ENCODE measurements at regions not wholly inside any gene's neighbourhood (a gene's known extent, or its start where the extent isn't known, plus 50 kb on each side); places are given as distances from the start of the nearest gene placed in this dataset.
A peak's percentile ranks its signal among the peaks of the same experiment; 100 is the strongest.

GRCh38 chr17:12522743-12523183 lies 142.9 kb upstream of the MYOCD start:
- peak; percentile 40 to 61 for ATAC-seq
- DNase-seq = no peak
- no peaks in the 10 kb centered on the region for H3K4me1 ChIP-seq

GRCh38 chr17:12523244-12523643 lies 142.4 kb upstream of the MYOCD start:
- TF ChIP-seq CTCF (IDR thresholded peaks at IDR 0.05) = no peak
- no peaks in the 10 kb centered on the region for H3K36me3 ChIP-seq
- no peaks in the 10 kb centered on the region for H3K9me3 ChIP-seq
- no peaks in the 10 kb centered on the region for H3K27me3 ChIP-seq (ENCODE audit: low read depth)
- intact Hi-C loops (cut with DNase I) = no loop called here
- no peak overlapping the region for H3K4me3 ChIP-seq
- ATAC-seq = no peak
- H3K4me1 ChIP-seq = no peaks in the 10 kb centered on the region
- DNase-seq = no peak
- H3K27ac ChIP-seq = no peak overlapping the region

More at GRCh38 chr17:12522743-12523183, 142.9 kb upstream of the MYOCD start:
- intact Hi-C loops (cut with DNase I) = no loop called here
- no peaks in the 10 kb centered on the region for H3K9me3 ChIP-seq
- H3K27me3 ChIP-seq (ENCODE audit: low read depth) = no peaks in the 10 kb centered on the region
- H3K36me3 ChIP-seq = no peaks in the 10 kb centered on the region
- no peak for TF ChIP-seq CTCF (IDR thresholded peaks at IDR 0.05)
- H3K27ac ChIP-seq = no peak overlapping the region
- H3K4me3 ChIP-seq = no peak overlapping the region

- Histone ChIP-seq H3K4me3 (no peak overlapping the region), H3K36me3 (no peaks in the 10 kb centered on the region), H3K27me3 (ENCODE audit: low read depth) (no peaks in the 10 kb centered on the region), H3K27ac (no peak overlapping the region), H3K4me1 (no peaks in the 10 kb centered on the region), H3K9me3 (no peaks in the 10 kb centered on the region)
- DNase-seq = no peak
- ATAC-seq = no peak
- TF ChIP-seq CTCF (IDR thresholded peaks at IDR 0.05) = no peak
- intact Hi-C loops (cut with DNase I) = no loop called here
Measured at GRCh38 chr17:12528036-12528435, 137.7 kb upstream of the MYOCD start.

- H3K27me3 ChIP-seq (ENCODE audit: low read depth) = no peaks in the 10 kb centered on the region
- H3K4me1 ChIP-seq = no peaks in the 10 kb centered on the region
- TF ChIP-seq CTCF (IDR thresholded peaks at IDR 0.05) = no peak
- H3K27ac ChIP-seq = no peak overlapping the region
- ATAC-seq (no peak), DNase-seq (no peak)
- intact Hi-C loops (cut with DNase I) = no loop called here
- H3K36me3 ChIP-seq = no peaks in the 10 kb centered on the region
- H3K4me3 ChIP-seq = no peak overlapping the region
- H3K9me3 ChIP-seq = no peaks in the 10 kb centered on the region
Measured at GRCh38 chr17:12530161-12530560, 135.5 kb upstream of the MYOCD start.

- ATAC-seq (peak; percentile 86 to 94), DNase-seq (no peak)
- no peak overlapping the region for H3K4me3 ChIP-seq
- no peak for TF ChIP-seq CTCF (IDR thresholded peaks at IDR 0.05)
- H3K9me3 ChIP-seq = no peaks in the 10 kb centered on the region
- no peaks in the 10 kb centered on the region for H3K27me3 ChIP-seq (ENCODE audit: low read depth)
- no peak overlapping the region for H3K27ac ChIP-seq
- no peaks in the 10 kb centered on the region for H3K4me1 ChIP-seq
- no peaks in the 10 kb centered on the region for H3K36me3 ChIP-seq
- intact Hi-C loops (cut with DNase I) = no loop called here
Measured at GRCh38 chr17:12536021-12536420, 129.7 kb upstream of the MYOCD start.

GRCh38 chr17:12536472-12536871 lies 129.2 kb upstream of the MYOCD start:
- peak in 1 of 2 donors; percentile 38 for ATAC-seq
- intact Hi-C loops (cut with DNase I) = no loop called here
- DNase-seq = no peak
- H3K36me3 ChIP-seq = no peaks in the 10 kb centered on the region
- no peaks in the 10 kb centered on the region for H3K27me3 ChIP-seq (ENCODE audit: low read depth)
- H3K4me1 ChIP-seq = no peaks in the 10 kb centered on the region
- no peaks in the 10 kb centered on the region for H3K9me3 ChIP-seq
- no peak overlapping the region for H3K27ac ChIP-seq
- H3K4me3 ChIP-seq = no peak overlapping the region
- no peak for TF ChIP-seq CTCF (IDR thresholded peaks at IDR 0.05)

Data from lower lobe of right lung (tissue), 2 donors.